Neural cell (in vitro differentiated cells): ENCODE measurements at regions not wholly inside any gene's neighbourhood (a gene's known extent, or its start where the extent isn't known, plus 50 kb on each side); places are given as distances from the start of the nearest gene placed in this dataset.

ENCODE experiments used
- H2AFZ ChIP-seq: fragments of 200-600, 300-800 bp; sonication (generic), shearing (Covaris generic); 2 replicates; pipeline ENCODE4 v1.6.0; 2014; ENCODE audit warnings: low read depth, mild to moderate bottlenecking, antibody characterized with exemption, low read length, moderate library complexity
- H3F3A ChIP-seq: fragments of 200-600 bp; shearing (Covaris generic); 2 replicates; pipeline ENCODE4 v1.6.1; 2016; ENCODE audit warnings: mild to moderate bottlenecking, moderate library complexity, mixed read lengths, antibody characterized with exemption, low read length; ENCODE audit not compliant: insufficient read depth, poor library complexity, severe bottlenecking
- H3K27ac ChIP-seq: fragments of 200-600, 300-800 bp; sonication (generic), shearing (Covaris generic); 2 replicates; pipeline ENCODE4 v1.5.1; 2014; ENCODE audit warnings: mild to moderate bottlenecking, low read length, moderate library complexity
- H3K27me3 ChIP-seq: fragments of 300-800, 200-600 bp; sonication (generic), shearing (Covaris generic); 2 replicates; pipeline ENCODE4 v1.6.0; 2014; ENCODE audit warnings: mild to moderate bottlenecking, low read depth, low read length, moderate library complexity; ENCODE audit not compliant: insufficient read depth
- H3K36me3 ChIP-seq: fragments of 300-800, 200-600 bp; sonication (generic), shearing (Covaris generic); 2 replicates; pipeline ENCODE4 v1.5.1; 2014; ENCODE audit warnings: mild to moderate bottlenecking, antibody characterized with exemption, low read length, moderate library complexity; ENCODE audit not compliant: insufficient read depth
- H3K4me2 ChIP-seq: fragments of 300-800, 200-600 bp; sonication (generic), shearing (Covaris generic); 2 replicates; pipeline ENCODE4 v1.6.0; 2014; ENCODE audit warnings: mild to moderate bottlenecking, low read length
- H3K4me3 ChIP-seq: fragments of 300-800, 200-600 bp; sonication (generic), shearing (Covaris generic); 2 replicates; pipeline ENCODE4 v1.5.1; 2014; ENCODE audit warnings: mild to moderate bottlenecking, low read length, moderate library complexity
- H3K79me2 ChIP-seq: fragments of 200-600 bp; shearing (Covaris generic); replicated peaks from 2 replicates; pipeline ENCODE4 v1.6.0; 2014; ENCODE audit warnings: mild to moderate bottlenecking, low read length, moderate library complexity; ENCODE audit not compliant: insufficient read depth
- H3K9ac ChIP-seq: fragments of 300-800, 200-600 bp; sonication (generic), shearing (Covaris generic); 2 replicates; pipeline ENCODE4 v1.6.1; 2016; ENCODE audit warnings: mild to moderate bottlenecking, low read length, mixed read lengths
- H3K9me2 ChIP-seq: fragments of 200-600 bp; shearing (Covaris generic); 2 replicates; pipeline ENCODE4 v1.6.1; 2016; ENCODE audit warnings: mild to moderate bottlenecking, low read length, mixed read lengths; ENCODE audit not compliant: insufficient read depth
- H3K9me3 ChIP-seq: fragments of 200-600, 300-800 bp; sonication (generic), shearing (Covaris generic); 2 replicates; pipeline ENCODE4 v1.6.1; 2016; ENCODE audit warnings: mild to moderate bottlenecking, mixed run types, low read length, moderate library complexity, mixed read lengths
- H4K20me1 ChIP-seq: fragments of 200-600 bp; shearing (Covaris generic); 2 replicates; pipeline ENCODE4 v1.6.1; 2016; ENCODE audit warnings: mild to moderate bottlenecking, mixed run types; ENCODE audit not compliant: insufficient read depth
- EP300 ChIP-seq: fragments of 450-650 bp; conservative IDR thresholded peaks from 2 replicates; pipeline ENCODE4 v1.6.1; 2014; ENCODE audit warnings: antibody characterized with exemption, mild to moderate bottlenecking, moderate library complexity; ENCODE audit not compliant: poor library complexity, severe bottlenecking
- EZH2 ChIP-seq: fragments of 200-600, 300-800 bp; shearing (Covaris generic), sonication (generic); IDR thresholded peaks from 2 replicates; pipeline ENCODE4 v1.6.1; 2014; ENCODE audit warnings: antibody characterized with exemption, low read length, borderline replicate concordance, mild to moderate bottlenecking; ENCODE audit not compliant: insufficient read depth, poor library complexity, severe bottlenecking
- MXI1 ChIP-seq: fragments of 450-650 bp; conservative IDR thresholded peaks from 2 replicates; pipeline ENCODE4 v1.6.1; 2014; ENCODE audit warnings: antibody characterized with exemption, mild to moderate bottlenecking; ENCODE audit not compliant: poor library complexity, severe bottlenecking
- POLR2AphosphoS5 ChIP-seq: IDR thresholded peaks from 2 replicates; pipeline ENCODE4 v1.6.1; 2012
- RAD21 ChIP-seq: fragments of 450-650 bp; conservative IDR thresholded peaks from 2 replicates; pipeline ENCODE4 v1.6.1; 2014; ENCODE audit warnings: antibody characterized with exemption, mild to moderate bottlenecking, moderate library complexity
- SMC3 ChIP-seq: fragments of 450-650 bp; conservative IDR thresholded peaks from 2 replicates; pipeline ENCODE4 v1.6.1; 2014; ENCODE audit warnings: antibody characterized with exemption, mild to moderate bottlenecking, moderate library complexity; ENCODE audit not compliant: poor library complexity
- TAF1 ChIP-seq: IDR thresholded peaks from 2 replicates; pipeline ENCODE4 v1.6.1; 2012; ENCODE audit warnings: low read depth
- TF ChIP-seq, protein P1 (sequence below): fragments of 450-650 bp; IDR thresholded peaks from 2 replicates; pipeline ENCODE4 v1.5.1; 2014; ENCODE audit warnings: antibody characterized with exemption, mild to moderate bottlenecking, moderate library complexity; ENCODE audit not compliant: poor library complexity, severe bottlenecking
- TF ChIP-seq, protein P2 (sequence below): IDR thresholded peaks from 2 replicates; pipeline ENCODE4 v1.6.1; 2012; ENCODE audit warnings: borderline replicate concordance

DNA sequence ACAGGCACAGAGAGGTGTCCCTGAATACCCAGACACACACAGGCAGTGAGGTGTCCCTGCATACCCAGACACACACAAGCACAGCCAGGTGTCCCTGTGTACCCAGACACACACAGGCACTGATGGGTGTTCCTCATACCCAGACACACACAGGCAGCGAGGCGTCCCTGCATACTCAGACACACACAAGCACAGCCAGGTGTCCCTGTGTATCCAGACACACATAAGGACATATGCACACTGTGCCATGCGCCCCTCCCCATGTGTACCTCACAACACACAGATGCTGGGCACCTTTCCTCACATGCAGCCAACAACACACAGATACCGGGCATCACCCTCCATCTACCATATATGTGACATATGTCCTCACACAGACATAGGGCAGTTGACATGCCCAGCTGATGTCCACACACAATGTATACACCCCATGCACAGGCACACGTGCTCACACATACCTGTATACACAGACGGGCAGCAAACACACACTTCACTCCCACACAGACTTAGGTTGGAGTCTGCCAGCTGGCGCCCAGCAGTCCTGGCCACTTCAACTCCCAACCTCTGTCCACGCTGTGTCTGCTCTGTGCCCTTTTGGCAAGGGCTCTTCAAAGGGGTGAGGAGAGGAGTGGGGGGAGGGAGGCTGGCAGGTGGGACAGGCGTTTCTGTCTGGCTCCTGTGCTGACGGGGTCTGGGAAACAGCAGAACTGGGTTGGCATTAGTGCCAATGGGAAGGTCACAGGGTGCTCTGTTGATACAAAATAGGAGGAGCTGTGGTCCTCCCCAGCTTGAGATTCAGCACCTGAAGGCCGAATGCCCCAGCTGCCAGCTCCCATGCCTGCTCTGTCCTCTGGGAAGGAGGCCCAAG, 69.4 kb upstream of the ALX4 start:
- no peak overlapping the region for H3K27ac ChIP-seq
- H3K9me2 ChIP-seq = no peaks in the 10 kb centered on the region
- TF ChIP-seq POLR2AphosphoS5 (no peak), EZH2 (no peak)
- TF ChIP-seq, protein P1, sequence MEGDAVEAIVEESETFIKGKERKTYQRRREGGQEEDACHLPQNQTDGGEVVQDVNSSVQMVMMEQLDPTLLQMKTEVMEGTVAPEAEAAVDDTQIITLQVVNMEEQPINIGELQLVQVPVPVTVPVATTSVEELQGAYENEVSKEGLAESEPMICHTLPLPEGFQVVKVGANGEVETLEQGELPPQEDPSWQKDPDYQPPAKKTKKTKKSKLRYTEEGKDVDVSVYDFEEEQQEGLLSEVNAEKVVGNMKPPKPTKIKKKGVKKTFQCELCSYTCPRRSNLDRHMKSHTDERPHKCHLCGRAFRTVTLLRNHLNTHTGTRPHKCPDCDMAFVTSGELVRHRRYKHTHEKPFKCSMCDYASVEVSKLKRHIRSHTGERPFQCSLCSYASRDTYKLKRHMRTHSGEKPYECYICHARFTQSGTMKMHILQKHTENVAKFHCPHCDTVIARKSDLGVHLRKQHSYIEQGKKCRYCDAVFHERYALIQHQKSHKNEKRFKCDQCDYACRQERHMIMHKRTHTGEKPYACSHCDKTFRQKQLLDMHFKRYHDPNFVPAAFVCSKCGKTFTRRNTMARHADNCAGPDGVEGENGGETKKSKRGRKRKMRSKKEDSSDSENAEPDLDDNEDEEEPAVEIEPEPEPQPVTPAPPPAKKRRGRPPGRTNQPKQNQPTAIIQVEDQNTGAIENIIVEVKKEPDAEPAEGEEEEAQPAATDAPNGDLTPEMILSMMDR = no peak
- no peak overlapping the region for H3K4me2 ChIP-seq
- no peak overlapping the region for H3K4me3 ChIP-seq
- no peak overlapping the region for H2AFZ ChIP-seq
- H3K36me3 ChIP-seq = no peaks in the 10 kb centered on the region
- H3K79me2 ChIP-seq = no peaks in the 10 kb centered on the region
- H3K9me3 ChIP-seq = no peaks in the 10 kb centered on the region
- H3K9ac ChIP-seq = no peak overlapping the region
- no peaks in the 10 kb centered on the region for H3K27me3 ChIP-seq
- H3F3A ChIP-seq = no peaks in the 10 kb centered on the region
- H4K20me1 ChIP-seq = no peaks in the 10 kb centered on the region

DNA sequence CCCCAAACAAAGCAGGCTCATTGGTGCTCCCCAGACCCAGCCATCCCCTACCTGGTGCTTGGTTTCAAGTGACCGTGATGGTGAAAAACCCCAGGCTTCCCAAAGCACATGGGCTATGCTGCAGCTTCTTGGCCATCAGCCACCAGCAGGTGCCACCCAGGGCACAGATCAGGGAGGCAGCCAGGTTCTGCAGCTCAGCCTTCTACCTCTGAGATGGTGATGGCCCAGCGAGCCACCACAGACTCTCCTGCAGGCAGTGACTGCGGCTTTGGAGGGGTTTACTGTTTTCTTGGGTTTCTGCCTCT, 70.0 kb upstream of the ALX4 start:
- Histone ChIP-seq H3K79me2 (no peaks in the 10 kb centered on the region), H3K9me2 (no peaks in the 10 kb centered on the region), H3K4me2 (no peak overlapping the region), H3K27me3 (no peaks in the 10 kb centered on the region), H3K9ac (no peak overlapping the region), H3K27ac (no peak overlapping the region), H2AFZ (no peak overlapping the region), H4K20me1 (no peaks in the 10 kb centered on the region), H3F3A (no peaks in the 10 kb centered on the region), H3K4me3 (no peak overlapping the region), H3K36me3 (no peaks in the 10 kb centered on the region), H3K9me3 (no peaks in the 10 kb centered on the region)
- TF ChIP-seq MXI1 (no peak), TAF1 (no peak), EZH2 (no peak), EP300 (no peak), RAD21 (no peak), POLR2AphosphoS5 (no peak), SMC3 (no peak)
- TF ChIP-seq, protein P1 = no peak
- TF ChIP-seq, protein P2, sequence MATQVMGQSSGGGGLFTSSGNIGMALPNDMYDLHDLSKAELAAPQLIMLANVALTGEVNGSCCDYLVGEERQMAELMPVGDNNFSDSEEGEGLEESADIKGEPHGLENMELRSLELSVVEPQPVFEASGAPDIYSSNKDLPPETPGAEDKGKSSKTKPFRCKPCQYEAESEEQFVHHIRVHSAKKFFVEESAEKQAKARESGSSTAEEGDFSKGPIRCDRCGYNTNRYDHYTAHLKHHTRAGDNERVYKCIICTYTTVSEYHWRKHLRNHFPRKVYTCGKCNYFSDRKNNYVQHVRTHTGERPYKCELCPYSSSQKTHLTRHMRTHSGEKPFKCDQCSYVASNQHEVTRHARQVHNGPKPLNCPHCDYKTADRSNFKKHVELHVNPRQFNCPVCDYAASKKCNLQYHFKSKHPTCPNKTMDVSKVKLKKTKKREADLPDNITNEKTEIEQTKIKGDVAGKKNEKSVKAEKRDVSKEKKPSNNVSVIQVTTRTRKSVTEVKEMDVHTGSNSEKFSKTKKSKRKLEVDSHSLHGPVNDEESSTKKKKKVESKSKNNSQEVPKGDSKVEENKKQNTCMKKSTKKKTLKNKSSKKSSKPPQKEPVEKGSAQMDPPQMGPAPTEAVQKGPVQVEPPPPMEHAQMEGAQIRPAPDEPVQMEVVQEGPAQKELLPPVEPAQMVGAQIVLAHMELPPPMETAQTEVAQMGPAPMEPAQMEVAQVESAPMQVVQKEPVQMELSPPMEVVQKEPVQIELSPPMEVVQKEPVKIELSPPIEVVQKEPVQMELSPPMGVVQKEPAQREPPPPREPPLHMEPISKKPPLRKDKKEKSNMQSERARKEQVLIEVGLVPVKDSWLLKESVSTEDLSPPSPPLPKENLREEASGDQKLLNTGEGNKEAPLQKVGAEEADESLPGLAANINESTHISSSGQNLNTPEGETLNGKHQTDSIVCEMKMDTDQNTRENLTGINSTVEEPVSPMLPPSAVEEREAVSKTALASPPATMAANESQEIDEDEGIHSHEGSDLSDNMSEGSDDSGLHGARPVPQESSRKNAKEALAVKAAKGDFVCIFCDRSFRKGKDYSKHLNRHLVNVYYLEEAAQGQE = no peak
